NCI-H1105 treated with DMSO at 0.1 percent for 48 hours (cell line): ENCODE measurements at regions not wholly inside any gene's neighbourhood (a gene's known extent, or its start where the extent isn't known, plus 50 kb on each side); places are given as distances from the start of the nearest gene placed in this dataset.

Experiments used
- DNase-seq: peaks from one replicate; lab custom pipeline; 2025; lab: John Stamatoyannopoulos, UW

GRCh38 chr11:92477686-92478085, 253.1 kb downstream of the FAT3 start:
- no peak for DNase-seq

GRCh38 chr11:92480499-92480898, 255.9 kb downstream of the FAT3 start:
- no peak for DNase-seq

- no peak for DNase-seq
These were observed 258.0 kb downstream of the FAT3 start for GRCh38 chr11:92482492-92483060.

DNA sequence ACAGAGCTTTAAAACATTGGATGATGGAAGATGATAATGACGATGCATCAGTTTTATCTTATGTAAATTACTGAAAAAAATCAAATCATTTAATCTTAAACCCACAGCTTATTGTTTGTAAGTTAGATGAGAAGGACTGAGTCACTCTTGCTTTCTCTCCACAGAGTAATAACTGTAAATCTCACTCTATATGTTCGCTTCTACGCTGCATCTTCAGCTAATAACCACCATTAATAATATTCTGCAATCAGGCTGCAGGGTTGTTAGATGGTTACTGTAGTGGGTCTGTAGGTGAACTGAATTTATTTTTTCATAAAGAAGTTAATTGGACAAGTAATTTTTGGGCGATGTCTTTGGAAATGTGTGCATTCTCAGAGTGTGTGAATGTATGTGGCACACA, 260.0 kb downstream of the FAT3 start:
- no peak for DNase-seq

DNA sequence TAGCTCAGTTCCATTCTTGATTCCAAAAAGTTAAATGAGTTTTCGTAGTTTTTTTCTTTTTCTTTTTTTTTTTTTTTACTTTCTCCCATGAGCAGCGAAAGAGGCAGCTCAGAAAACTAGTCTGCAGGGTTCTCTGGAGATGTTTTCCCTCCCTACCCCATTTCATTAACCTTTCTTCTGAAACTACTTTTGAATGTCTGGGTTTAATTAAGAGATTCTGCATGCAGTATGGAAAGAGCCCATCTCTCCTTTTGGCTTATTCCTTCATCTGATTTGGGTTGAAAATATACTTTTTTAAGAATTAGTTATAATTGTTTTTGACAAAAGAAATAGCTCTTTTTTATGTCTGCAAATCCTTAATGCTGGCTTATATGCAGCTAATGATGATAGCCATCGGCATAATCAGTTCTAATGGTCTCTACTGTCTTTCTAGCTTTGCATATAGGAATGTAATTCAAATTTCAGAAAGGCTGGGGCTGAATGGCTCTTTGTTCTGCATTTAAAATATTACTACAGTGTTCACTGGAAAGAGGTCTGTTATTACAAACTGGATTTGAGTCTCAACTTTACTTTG, 265.3 kb downstream of the FAT3 start:
- DNase-seq, result no peak

GRCh38 chr11:92492372-92492771, 267.8 kb downstream of the FAT3 start:
- no peak for DNase-seq

GRCh38 chr11:92495107-92495793, 270.6 kb downstream of the FAT3 start:
- DNase-seq, result no peak

GRCh38 chr11:92500453-92500852, 275.8 kb downstream of the FAT3 start:
- no peak for DNase-seq

- DNase-seq, result no peak
These were observed 276.6 kb downstream of the FAT3 start for GRCh38 chr11:92501066-92501739.

GRCh38 chr11:92504004-92504403, 279.4 kb downstream of the FAT3 start:
- DNase-seq, result no peak

GRCh38 chr11:92504534-92504933, 279.9 kb downstream of the FAT3 start:
- no peak for DNase-seq

- no peak for DNase-seq
These were observed 281.1 kb downstream of the FAT3 start for GRCh38 chr11:92505689-92506088.

GRCh38 chr11:92506809-92507336, 282.3 kb downstream of the FAT3 start:
- DNase-seq, result no peak

DNA sequence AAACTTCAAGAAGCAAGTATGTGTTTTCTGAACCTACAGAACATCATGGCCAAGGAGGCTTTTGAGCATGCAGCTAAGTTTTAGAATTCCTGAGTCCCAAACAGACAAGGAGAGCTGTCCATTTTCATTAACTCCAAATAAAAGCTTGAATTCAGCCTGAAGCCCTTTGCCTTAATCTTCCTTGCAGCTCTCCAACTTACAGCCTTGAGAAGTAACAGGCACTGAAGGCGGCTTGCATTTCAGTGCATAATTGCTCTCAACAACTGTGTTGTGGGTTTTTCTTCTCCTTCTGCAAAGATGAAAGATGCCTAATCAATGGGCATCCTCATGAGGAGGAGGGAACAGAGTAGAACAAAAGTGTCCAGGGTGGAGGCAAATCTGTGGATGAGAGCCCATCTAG, 286.0 kb downstream of the FAT3 start:
- no peak for DNase-seq

- no peak for DNase-seq
These were observed 287.0 kb downstream of the FAT3 start for GRCh38 chr11:92511522-92512203.

GRCh38 chr11:92512204-92512569, 287.6 kb downstream of the FAT3 start:
- no peak for DNase-seq

DNA sequence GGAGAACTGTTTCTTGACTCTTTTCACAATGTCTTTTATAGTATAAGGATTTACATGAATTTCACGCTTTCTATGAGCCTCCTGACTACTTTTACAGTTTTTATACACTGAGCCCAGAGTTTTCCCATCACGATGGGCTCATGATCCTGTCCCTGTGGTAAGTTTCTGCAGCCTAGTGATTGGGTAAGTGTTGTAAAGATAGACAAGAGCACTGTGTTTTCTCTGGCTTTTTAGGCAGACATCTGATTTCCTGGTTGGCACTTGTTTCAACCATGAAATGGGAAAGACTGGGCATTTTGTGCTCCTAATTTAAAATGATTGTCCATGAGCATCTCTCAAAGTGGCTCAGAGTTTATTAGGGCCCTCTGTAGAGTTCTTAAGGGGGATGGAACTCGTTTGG, 299.0 kb downstream of the FAT3 start:
- DNase-seq, result no peak

DNA sequence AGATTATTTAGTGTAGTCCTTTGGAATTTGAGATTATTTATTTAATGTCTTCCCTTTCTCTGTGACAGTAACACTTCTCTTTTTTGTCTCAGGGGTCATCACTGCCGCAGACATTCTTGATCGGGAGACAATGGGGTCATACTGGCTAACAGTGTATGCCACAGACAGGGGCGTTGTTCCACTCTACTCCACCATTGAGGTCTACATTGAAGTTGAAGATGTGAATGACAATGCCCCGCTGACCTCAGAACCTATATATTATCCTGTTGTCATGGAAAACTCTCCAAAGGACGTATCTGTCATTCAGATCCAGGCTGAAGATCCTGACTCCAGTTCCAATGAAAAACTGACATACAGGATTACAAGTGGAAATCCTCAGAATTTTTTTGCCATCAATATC, 299.9 kb downstream of the FAT3 start:
- DNase-seq, result no peak

- DNase-seq, result no peak
These were observed 302.8 kb downstream of the FAT3 start for GRCh38 chr11:92527467-92527866.

- no peak for DNase-seq
These were observed 303.4 kb downstream of the FAT3 start for GRCh38 chr11:92528001-92528400.

DNA sequence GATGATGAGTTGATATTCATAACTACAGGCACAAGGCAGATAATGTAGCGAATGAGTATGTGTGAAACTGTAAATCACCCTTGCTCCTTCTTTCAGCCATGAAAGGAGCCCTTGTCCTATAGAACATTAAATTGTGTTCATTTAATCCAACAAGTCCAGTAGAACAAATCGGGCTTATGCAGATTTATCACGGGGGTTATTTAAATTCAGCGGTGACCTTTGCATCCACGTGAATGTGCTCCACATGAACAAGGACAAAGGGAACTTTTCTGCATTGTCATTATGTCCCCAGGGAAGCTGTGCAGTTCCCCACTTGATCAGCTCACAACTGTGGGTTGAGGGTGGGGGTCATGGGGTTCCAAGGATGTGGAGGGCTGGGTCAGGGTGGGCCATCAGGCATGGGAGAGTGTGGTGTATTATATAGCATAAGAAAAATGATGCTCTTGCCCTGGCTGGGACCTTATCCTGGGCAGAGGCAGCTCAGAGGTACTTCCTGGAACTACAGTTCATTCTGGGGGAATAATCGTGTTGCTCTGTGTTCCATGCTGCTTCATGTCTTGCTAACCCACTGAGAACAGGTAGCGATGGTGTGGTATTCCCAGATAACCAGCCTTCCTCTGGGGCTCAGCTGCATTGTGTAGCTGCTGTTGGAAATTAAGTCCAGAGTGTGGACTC, 306.6 kb downstream of the FAT3 start:
- DNase-seq, result no peak
